ENCODE measurements at regions not wholly inside any gene's neighbourhood (a gene's known extent, or its start where the extent isn't known, plus 50 kb on each side); places are given as distances from the start of the nearest gene placed in this dataset.

GRCh38 chr10:55063811-55064210 is 262.8 kb upstream of the PCDH15 start:
- TF ChIP-seq CTCF (IDR thresholded peaks at IDR 0.05; ENCODE audit: insufficient read depth, low read depth, low read length) = no peak
- no peak for DNase-seq (ENCODE audit: low read depth)
- no peak overlapping the region for H3K4me3 ChIP-seq (ENCODE audit: low read depth, low read length)

- no peak for DNase-seq (ENCODE audit: low read depth)
- H3K4me3 ChIP-seq (ENCODE audit: low read depth, low read length) = no peak overlapping the region
- no peak for TF ChIP-seq CTCF (IDR thresholded peaks at IDR 0.05; ENCODE audit: insufficient read depth, low read depth, low read length)
These were observed 261.3 kb upstream of the PCDH15 start for GRCh38 chr10:55062349-55062748.

- TF ChIP-seq CTCF (IDR thresholded peaks at IDR 0.05; ENCODE audit: insufficient read depth, low read depth, low read length) = no peak
- no peak for DNase-seq (ENCODE audit: low read depth)
- no peak overlapping the region for H3K4me3 ChIP-seq (ENCODE audit: low read depth, low read length)
These were observed 257.8 kb upstream of the PCDH15 start for GRCh38 chr10:55058800-55059199.

- TF ChIP-seq CTCF (IDR thresholded peaks at IDR 0.05; ENCODE audit: insufficient read depth, low read depth, low read length) = no peak
- H3K4me3 ChIP-seq (ENCODE audit: low read depth, low read length) = no peak overlapping the region
- DNase-seq (ENCODE audit: low read depth) = no peak
These were observed 250.5 kb upstream of the PCDH15 start for GRCh38 chr10:55051515-55051914.

GRCh38 chr10:55048830-55049498 is 247.9 kb upstream of the PCDH15 start:
- TF ChIP-seq CTCF (IDR thresholded peaks at IDR 0.05; ENCODE audit: insufficient read depth, low read depth, low read length) = no peak
- no peak for DNase-seq (ENCODE audit: low read depth)

GRCh38 chr10:55043540-55043939 is 242.5 kb upstream of the PCDH15 start:
- no peak for TF ChIP-seq CTCF (IDR thresholded peaks at IDR 0.05; ENCODE audit: insufficient read depth, low read depth, low read length)
- no peak for DNase-seq (ENCODE audit: low read depth)
- H3K4me3 ChIP-seq (ENCODE audit: low read depth, low read length) = no peak overlapping the region

More at GRCh38 chr10:55048830-55049498, 247.9 kb upstream of the PCDH15 start:
- H3K4me3 ChIP-seq (ENCODE audit: low read depth, low read length) = no peak overlapping the region

- no peak for TF ChIP-seq CTCF (IDR thresholded peaks at IDR 0.05; ENCODE audit: insufficient read depth, low read depth, low read length)
- no peak for DNase-seq (ENCODE audit: low read depth)
- H3K4me3 ChIP-seq (ENCODE audit: low read depth, low read length) = no peak overlapping the region
These were observed 232.0 kb upstream of the PCDH15 start for GRCh38 chr10:55033061-55033460.
